HCT116 (cell line): ENCODE measurements at regions not wholly inside any gene's neighbourhood (a gene's known extent, or its start where the extent isn't known, plus 50 kb on each side); places are given as distances from the start of the nearest gene placed in this dataset.

Source experiments
- ATAC-seq: fragments of 200-7000 bp; cut with Tn5 transposase; 2 replicates; pipeline ENCODE4 v1.9.1; 2020; ENCODE audit warnings: mild to moderate bottlenecking, moderate library complexity
- BruUV-seq: library from RNA; stranded (reverse); fragments of 400-500 nt; replicated peaks from 2 replicates; lab custom pipeline; 2021; lab: Mats Ljungman, UMichigan
- CTCF ChIA-PET: fragments of 300-600 bp; sonication (Branson Sonifier 250); formaldehyde crosslinking; loops from one replicate; lab custom pipeline; 2021; ENCODE audit warnings: antibody characterized with exemption; lab: Charles Lee
- POLR2A ChIA-PET: fragments of 300-600, 350-600 bp; sonication (Branson Sonifier 250); formaldehyde crosslinking; loops from one replicate; lab custom pipeline; 2021; ENCODE audit warnings: antibody characterized with exemption; lab: Charles Lee
- RAD21 ChIA-PET, 2 experiments: fragments of 300-600 bp; sonication (Branson Sonifier 250); formaldehyde crosslinking; loops; one replicate each; lab custom pipeline; 2023; ENCODE audit warnings: low total read pairs in 2 of 2; ENCODE audit not compliant: uncharacterized antibody in 2 of 2, unreplicated experiment in 2 of 2, low non-redundant PET in 1 of 2; lab: Charles Lee
- DNase-seq: peaks from one replicate; pipeline ENCODE4 v3.0.0-alpha.2; 2010; ENCODE audit warnings: low read depth, low spot score
- H2AFZ ChIP-seq: fragments of 200-600 bp; shearing (Covaris generic), sonication (generic); 2 replicates; pipeline ENCODE4 v1.6.1; 2017; ENCODE audit warnings: low read depth, mixed run types, mixed read lengths, antibody characterized with exemption, low read length; ENCODE audit not compliant: poor library complexity, severe bottlenecking
- H3K27ac ChIP-seq: 2 replicates; pipeline ENCODE4 v1.5.1; 2012; ENCODE audit warnings: low read depth, low read length
- H3K27me3 ChIP-seq: fragments of 200-600 bp; sonication (generic); 2 replicates; pipeline ENCODE4 v1.6.1; 2016; ENCODE audit warnings: mixed run types, low read length, mixed read lengths; ENCODE audit not compliant: insufficient read depth
- H3K36me3 ChIP-seq, 2 experiments: fragments of 200-500 bp in 1 of 2; fragments of 200-600 bp in 1 of 2; sonication (Bioruptor generic) in 1 of 2; sonication (generic) in 1 of 2; 2 replicates each; pipeline versions ENCODE4 v1.5.1 to v1.6.1; 2014 to 2016; ENCODE audit warnings: low read length in 2 of 2, inconsistent platforms in 1 of 2, mixed read lengths in 1 of 2, mixed run types in 1 of 2; ENCODE audit not compliant: insufficient read depth in 2 of 2, control insufficient read depth in 1 of 2
- H3K4me1 ChIP-seq, 2 experiments: fragments of 200-600 bp in 1 of 2; sonication (generic) in 1 of 2; 2 replicates each; pipeline versions ENCODE4 v1.5.1 to v1.6.1; 2012 to 2017; ENCODE audit warnings: low read length in 2 of 2, inconsistent platforms in 1 of 2, mild to moderate bottlenecking in 1 of 2, mixed read lengths in 1 of 2, mixed run types in 1 of 2, moderate library complexity in 1 of 2; ENCODE audit not compliant: insufficient read depth in 2 of 2, control insufficient read depth in 1 of 2
- H3K4me2 ChIP-seq: fragments of 200-600 bp; sonication (generic); 2 replicates; pipeline ENCODE4 v1.6.1; 2017; ENCODE audit warnings: mixed run types, low read length, mixed read lengths
- H3K4me3 ChIP-seq, 2 experiments: fragments of 200-600 bp in 1 of 2; sonication (generic) in 1 of 2; replicated peaks in 1 of 2; 2 replicates each; pipeline ENCODE4 v1.5.1; 2011 to 2016; ENCODE audit warnings: low read length in 2 of 2, control low read depth in 1 of 2, low read depth in 1 of 2, mild to moderate bottlenecking in 1 of 2, mixed read lengths in 1 of 2, mixed run types in 1 of 2
- H3K79me2 ChIP-seq: fragments of 200-600 bp; sonication (generic); 2 replicates; pipeline ENCODE4 v1.6.1; 2017; ENCODE audit warnings: mild to moderate bottlenecking, mixed run types, low read length, moderate library complexity, mixed read lengths; ENCODE audit not compliant: insufficient read depth
- H3K9ac ChIP-seq: fragments of 200-600 bp; sonication (generic); 2 replicates; pipeline ENCODE4 v1.6.1; 2016; ENCODE audit warnings: low read length, mixed read lengths
- H3K9me2 ChIP-seq: fragments of 200-600 bp; sonication (generic), shearing (Covaris generic); 2 replicates; pipeline ENCODE4 v1.6.1; 2017; ENCODE audit warnings: mixed run types, mild to moderate bottlenecking, moderate library complexity; ENCODE audit not compliant: insufficient read depth
- H3K9me3 ChIP-seq, 2 experiments: fragments of 200-500 bp in 1 of 2; fragments of 200-600 bp in 1 of 2; sonication (Bioruptor generic) in 1 of 2; sonication (generic) in 1 of 2; 2 replicates each; pipeline ENCODE4 v1.6.1; 2014 to 2017; ENCODE audit warnings: low read length in 2 of 2, mixed read lengths in 2 of 2, inconsistent platforms in 1 of 2, low read depth in 1 of 2, mild to moderate bottlenecking in 1 of 2, mixed run types in 1 of 2, moderate library complexity in 1 of 2; ENCODE audit not compliant: control insufficient read depth in 1 of 2, insufficient read depth in 1 of 2
- H4K20me1 ChIP-seq: fragments of 200-600 bp; sonication (generic), shearing (Covaris generic); 2 replicates; pipeline ENCODE4 v1.6.1; 2017; ENCODE audit warnings: mixed run types, mild to moderate bottlenecking, moderate library complexity; ENCODE audit not compliant: insufficient read depth
- ATF3 ChIP-seq: IDR thresholded peaks from 2 replicates; pipeline ENCODE4 v1.6.1; 2012
- CBX3 ChIP-seq: IDR thresholded peaks from 2 replicates; pipeline ENCODE4 v1.6.1; 2012; ENCODE audit warnings: low read depth
- CEBPB ChIP-seq: IDR thresholded peaks from 2 replicates; pipeline ENCODE4 v1.6.1; 2012; ENCODE audit warnings: low read depth
- CTCF ChIP-seq, 3 experiments: fragments of 200-600 bp in 1 of 3; sonication (generic) in 1 of 3; IDR thresholded peaks in 2 of 3; conservative IDR thresholded peaks in 1 of 3; 2 replicates each; pipeline ENCODE4 v1.5.1; 2012 to 2017; ENCODE audit warnings: low read depth in 2 of 3, low read length in 2 of 3, antibody characterized with exemption in 1 of 3, borderline replicate concordance in 1 of 3, control low read depth in 1 of 3, mild to moderate bottlenecking in 1 of 3, mixed read lengths in 1 of 3, mixed run types in 1 of 3, moderate library complexity in 1 of 3; ENCODE audit not compliant: insufficient read depth in 1 of 3
- EGR1 ChIP-seq: IDR thresholded peaks from 2 replicates; pipeline ENCODE4 v1.6.1; 2012; ENCODE audit warnings: low read depth
- ELF1 ChIP-seq: IDR thresholded peaks from 2 replicates; pipeline ENCODE4 v1.6.1; 2012; ENCODE audit warnings: low read depth, borderline replicate concordance
- EZH2 ChIP-seq: fragments of 200-600 bp; sonication (generic); IDR thresholded peaks from 2 replicates; pipeline ENCODE4 v1.6.1; 2017; ENCODE audit warnings: antibody characterized with exemption, mixed run types
- EZH2phosphoT487 ChIP-seq: fragments of 200-600 bp; IDR thresholded peaks from 2 replicates; pipeline ENCODE4 v1.6.1; 2018; ENCODE audit warnings: antibody characterized with exemption, borderline replicate concordance
- FOSL1 ChIP-seq: IDR thresholded peaks from 2 replicates; pipeline ENCODE4 v1.6.1; 2012; ENCODE audit warnings: low read depth
- MAX ChIP-seq: IDR thresholded peaks from 2 replicates; pipeline ENCODE4 v1.6.1; 2012
- POLR2AphosphoS5 ChIP-seq: IDR thresholded peaks from 2 replicates; pipeline ENCODE4 v1.6.1; 2011; ENCODE audit warnings: mild to moderate bottlenecking, low read depth, low read length, moderate library complexity
- RAD21 ChIP-seq: IDR thresholded peaks from 2 replicates; pipeline ENCODE4 v1.6.1; 2012; ENCODE audit warnings: low read depth, mild to moderate bottlenecking
- REST ChIP-seq: IDR thresholded peaks from 2 replicates; pipeline ENCODE4 v1.6.1; 2012; ENCODE audit warnings: low read depth
- SIN3A ChIP-seq: IDR thresholded peaks from 2 replicates; pipeline ENCODE4 v1.6.1; 2012; ENCODE audit warnings: low read depth
- SP1 ChIP-seq: IDR thresholded peaks from 2 replicates; pipeline ENCODE4 v1.6.1; 2012; ENCODE audit warnings: low read depth
- SRF ChIP-seq: IDR thresholded peaks from 2 replicates; pipeline ENCODE4 v1.6.1; 2012; ENCODE audit warnings: low read depth
- TCF7L2 ChIP-seq: IDR thresholded peaks from 2 replicates; pipeline ENCODE4 v1.7.0; 2011; ENCODE audit warnings: borderline replicate concordance, inconsistent platforms; ENCODE audit not compliant: insufficient read depth, insufficient read length; ENCODE audit errors: extremely low read depth
- YY1 ChIP-seq: IDR thresholded peaks from 2 replicates; pipeline ENCODE4 v1.6.1; 2011; ENCODE audit warnings: low read length, low read depth, moderate library complexity, mild to moderate bottlenecking; ENCODE audit not compliant: insufficient replicate concordance; ENCODE audit errors: extremely low read depth
- ZBTB33 ChIP-seq: IDR thresholded peaks from 2 replicates; pipeline ENCODE4 v1.6.1; 2011; ENCODE audit warnings: mild to moderate bottlenecking, low read length, moderate library complexity; ENCODE audit not compliant: insufficient replicate concordance; ENCODE audit errors: extremely low read depth
- ZFX ChIP-seq: fragments of 450-650 bp; IDR thresholded peaks from 2 replicates; pipeline ENCODE4 v1.6.1; 2017
- intact Hi-C: fragments of 100-400 bp; cut with micrococcal nuclease; formaldehyde crosslinking; loops from 2 replicates; pipeline ENCODE4 v1.10.0; 2022

GRCh38 chr3:76715426-76715825, 324.5 kb upstream of the ROBO2 start:
- RAD21 ChIA-PET = no interaction called here
- intact Hi-C loops = no loop called here
- no peak overlapping the region for H2AFZ ChIP-seq
- no peaks in the 10 kb centered on the region for H3K4me1 ChIP-seq
- no peak for DNase-seq
- H3K4me2 ChIP-seq = no peak overlapping the region
- ATAC-seq = no peak
- H3K27ac ChIP-seq = no peak overlapping the region
- peaks cover 0 to 12% of the 10 kb centered on the region in 2 experiments; a peak in 2 of 4 replicates for H3K9me3 ChIP-seq
- no peaks in the 10 kb centered on the region for H3K36me3 ChIP-seq
- no peaks in the 10 kb centered on the region for H4K20me1 ChIP-seq
- CTCF ChIA-PET = no interaction called here
- no peaks in the 10 kb centered on the region for H3K79me2 ChIP-seq
- TF ChIP-seq CEBPB = no peak
- TF ChIP-seq EZH2phosphoT487 = no peak
- TF ChIP-seq SIN3A = no peak
- TF ChIP-seq EGR1 = no peak
- no peak for TF ChIP-seq SRF
- TF ChIP-seq SP1 = no peak
- TF ChIP-seq FOSL1 = no peak
- TF ChIP-seq CBX3 = no peak
- no peak for TF ChIP-seq CTCF (IDR thresholded peaks at IDR 0.05 in 2 of 3, conservative IDR thresholded peaks at IDR 0.05 in 1 of 3; ENCODE audit: borderline replicate concordance in 1 of 3, insufficient read depth in 1 of 3, low read depth in 2 of 3, low read length in 2 of 3)
- TF ChIP-seq REST = no peak
- no peak for TF ChIP-seq RAD21
- no peak for TF ChIP-seq ZBTB33
- TF ChIP-seq ELF1 = no peak
- no peak for TF ChIP-seq EZH2
- no peak for TF ChIP-seq YY1
- no peak for TF ChIP-seq ZFX
- TF ChIP-seq MAX = no peak
- TF ChIP-seq TCF7L2 = no peak
- TF ChIP-seq ATF3 = no peak
- no peak for TF ChIP-seq POLR2AphosphoS5
- H3K9me2 ChIP-seq = no peaks in the 10 kb centered on the region
- POLR2A ChIA-PET = no interaction called here
- H3K4me3 ChIP-seq = no peak overlapping the region
- H3K9ac ChIP-seq = no peak overlapping the region
- H3K27me3 ChIP-seq = no peaks in the 10 kb centered on the region
- BruUV-seq = no TSS peak
